GM21737 (cell line): ENCODE measurements at regions not wholly inside any gene's neighbourhood (a gene's known extent, or its start where the extent isn't known, plus 50 kb on each side); places are given as distances from the start of the nearest gene placed in this dataset.
"Not testable (repeated sequence)": the region's sequence is repeated elsewhere in the genome, so short reads cannot be mapped to it uniquely, and the experiment has no call there.

Experiments used
- ATAC-seq: cut with Tn5 transposase; IDR thresholded peaks from one replicate; pipeline ENCODE4 v1.9.1; 2021; ENCODE audit warnings: mild to moderate bottlenecking, moderate library complexity; ENCODE audit not compliant: unreplicated experiment

DNA sequence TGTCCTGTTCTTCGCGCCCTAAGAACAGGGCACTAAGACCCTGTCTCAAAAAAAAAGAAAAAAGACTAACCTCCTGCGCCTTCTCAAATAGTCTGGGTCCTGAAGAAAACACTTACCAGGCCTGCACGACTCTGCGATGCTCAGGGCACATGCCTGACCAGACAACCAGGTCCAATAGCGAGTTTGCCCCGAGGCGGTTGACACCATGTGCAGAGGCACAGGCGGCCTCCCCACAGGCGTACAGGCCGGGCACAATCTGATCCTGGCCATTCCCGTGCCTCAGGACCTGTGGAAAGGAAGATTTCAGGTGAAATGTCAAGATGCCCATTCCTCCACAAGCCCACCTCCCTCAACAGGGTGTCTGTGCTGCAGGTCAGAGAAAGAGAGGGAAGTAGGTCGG is 65.9 kb upstream of the TNK2 start:
- ATAC-seq: not testable (repeated sequence)

DNA sequence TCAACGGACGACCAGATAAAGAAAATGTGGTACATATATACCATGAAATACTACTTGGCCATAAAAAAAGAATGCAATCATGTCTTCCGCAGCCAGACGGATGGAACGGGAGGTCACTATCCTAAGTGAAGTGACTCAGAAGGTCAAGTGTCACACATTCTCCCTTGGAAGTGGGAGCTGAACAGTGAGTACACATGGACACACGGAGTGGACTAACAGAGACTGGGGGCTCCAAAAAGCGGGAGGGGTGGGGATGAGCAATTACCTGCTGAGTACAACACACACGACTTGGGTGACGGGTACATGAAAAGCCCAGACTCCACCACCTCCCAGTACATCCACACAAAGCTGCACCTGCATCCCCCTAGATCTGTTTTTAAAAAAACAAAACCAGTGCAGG is 62.5 kb upstream of the TNK2 start:
- not testable (repeated sequence) for ATAC-seq

DNA sequence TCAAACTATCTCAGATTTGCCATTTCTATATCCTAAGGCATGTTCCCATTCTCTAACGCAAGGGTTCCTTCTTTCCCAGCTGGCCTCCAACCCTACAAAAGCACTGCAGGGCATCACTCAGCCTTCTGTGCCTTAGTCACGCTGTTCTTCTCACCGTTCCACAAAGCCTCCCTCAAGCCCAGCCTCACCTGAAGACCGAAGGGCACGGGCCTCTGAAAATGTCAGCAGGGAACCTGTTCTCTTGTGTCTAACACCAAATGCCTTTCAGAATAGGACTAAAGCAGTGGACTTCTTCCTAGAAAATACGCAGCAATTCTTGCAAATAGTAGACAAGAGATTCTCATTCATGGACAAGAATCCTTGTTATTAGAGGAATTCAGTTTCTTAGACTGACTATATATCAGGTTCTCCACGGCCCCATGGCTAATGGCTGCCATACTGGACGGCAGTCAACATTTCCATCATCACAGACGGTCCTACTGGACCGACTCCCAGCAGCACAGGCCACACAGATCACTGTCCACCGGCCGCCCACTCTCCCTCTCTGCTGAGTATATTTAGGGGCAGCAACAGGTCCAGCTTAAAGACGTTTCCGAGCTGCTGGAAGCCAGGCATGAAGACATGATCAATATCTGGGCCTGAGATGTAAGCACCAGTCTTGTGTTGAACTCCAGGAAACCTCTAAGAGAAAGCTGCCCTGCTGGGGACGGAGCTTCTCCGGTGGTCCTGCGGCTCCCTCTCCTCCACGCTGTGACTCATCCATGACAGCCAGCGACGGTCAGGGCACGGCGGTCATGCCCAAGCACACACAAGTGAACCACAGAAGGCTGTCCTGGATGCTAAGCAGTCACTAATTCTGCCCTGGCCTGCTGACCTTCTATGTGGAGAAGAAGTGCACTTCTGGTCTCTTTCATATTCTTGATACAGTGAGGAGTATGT is 61.8 kb upstream of the TNK2 start:
- ATAC-seq: not testable (repeated sequence)

DNA sequence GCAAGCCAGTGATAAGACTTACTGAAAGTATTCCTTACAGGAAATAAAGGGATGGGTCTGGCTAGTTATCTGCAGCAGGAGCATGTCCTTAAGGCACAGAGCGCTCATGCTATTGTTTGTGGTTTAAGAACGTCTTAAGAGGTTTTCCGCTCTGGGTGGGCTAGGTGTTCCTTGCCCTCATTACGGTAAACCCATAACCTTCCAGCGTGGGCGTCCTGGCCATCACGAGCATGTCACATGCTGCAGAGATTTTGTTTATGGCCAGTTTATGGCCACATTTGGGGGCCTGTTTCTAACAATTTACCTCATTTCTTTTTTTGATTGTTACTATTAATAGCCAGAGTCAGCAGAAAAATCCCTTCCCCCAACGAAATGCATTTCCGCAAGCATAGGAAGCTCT is 61.0 kb upstream of the TNK2 start:
- not testable (repeated sequence) for ATAC-seq

DNA sequence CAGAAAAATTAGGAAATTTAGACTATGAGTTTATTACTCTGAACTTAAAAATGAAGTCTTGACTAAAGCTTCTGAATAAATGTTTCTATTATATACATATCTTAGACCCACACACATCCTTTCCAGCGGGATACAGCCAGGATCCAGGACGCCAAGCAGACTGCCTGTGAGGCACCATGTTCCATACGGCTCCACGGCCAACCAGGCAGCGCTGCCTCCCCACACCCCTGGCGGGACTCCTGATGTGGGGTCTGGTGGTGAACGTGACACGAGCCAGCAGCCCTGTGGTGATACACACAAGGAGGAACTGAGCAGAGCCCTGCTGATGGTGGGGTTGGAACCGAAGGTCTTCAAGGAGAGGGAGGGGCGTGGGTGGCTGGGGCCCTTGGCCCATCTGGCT is 59.8 kb upstream of the TNK2 start:
- not testable (repeated sequence) for ATAC-seq

DNA sequence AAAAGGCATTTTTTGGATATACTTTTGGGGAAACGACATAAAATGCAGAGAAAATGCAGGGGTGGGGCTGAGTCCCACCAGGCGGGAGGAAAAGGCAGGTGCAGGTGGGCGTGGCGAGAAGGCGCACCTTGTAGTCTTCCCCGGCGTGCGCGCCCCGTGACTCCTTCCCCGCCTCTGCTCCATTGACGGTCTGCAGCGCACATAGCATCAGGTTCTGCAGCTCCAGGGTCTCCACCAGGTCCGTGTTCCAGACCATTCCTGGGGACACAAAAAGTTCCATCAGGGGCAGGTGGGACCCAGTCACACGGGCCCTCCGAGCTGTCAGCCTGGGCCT is 59.0 kb upstream of the TNK2 start:
- ATAC-seq: not testable (repeated sequence)

DNA sequence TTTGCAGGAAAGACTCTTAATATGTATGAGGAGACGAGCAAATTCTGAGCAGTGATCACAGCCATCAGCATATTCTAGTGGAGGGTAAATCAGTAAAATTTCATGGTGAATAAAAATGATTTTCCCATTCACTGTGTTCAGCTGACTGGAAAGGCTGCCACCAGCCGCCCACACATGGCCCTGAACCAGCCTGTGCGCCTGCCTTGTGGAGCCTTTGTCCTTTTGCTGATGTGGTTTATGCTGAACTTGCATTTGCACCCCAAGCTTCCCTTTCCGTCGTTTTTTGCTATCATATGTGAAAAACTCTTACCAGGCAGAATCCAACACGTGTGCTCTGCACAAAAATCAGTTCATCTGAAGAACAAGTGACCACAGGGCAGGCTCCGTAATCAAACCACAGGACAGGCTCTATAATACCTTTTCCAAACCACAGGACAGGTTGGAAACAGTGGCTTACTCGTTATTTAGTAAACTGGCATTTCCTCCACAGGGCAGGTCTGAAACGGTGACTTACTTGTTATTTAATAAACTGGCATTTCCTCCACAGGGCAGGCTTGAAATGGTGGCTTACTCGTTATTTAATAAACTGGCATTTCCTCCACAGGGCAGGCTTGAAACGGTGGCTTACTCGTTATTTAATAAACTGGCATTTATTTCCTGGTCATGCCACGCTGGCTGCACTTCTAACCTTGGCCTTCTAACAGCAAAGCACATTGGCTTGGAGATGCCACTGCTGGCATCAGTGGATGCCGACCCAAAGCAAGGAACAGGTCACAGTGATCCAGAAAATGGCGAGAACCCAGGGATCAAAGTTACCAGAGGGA is 58.4 kb upstream of the TNK2 start:
- not testable (repeated sequence) for ATAC-seq

DNA sequence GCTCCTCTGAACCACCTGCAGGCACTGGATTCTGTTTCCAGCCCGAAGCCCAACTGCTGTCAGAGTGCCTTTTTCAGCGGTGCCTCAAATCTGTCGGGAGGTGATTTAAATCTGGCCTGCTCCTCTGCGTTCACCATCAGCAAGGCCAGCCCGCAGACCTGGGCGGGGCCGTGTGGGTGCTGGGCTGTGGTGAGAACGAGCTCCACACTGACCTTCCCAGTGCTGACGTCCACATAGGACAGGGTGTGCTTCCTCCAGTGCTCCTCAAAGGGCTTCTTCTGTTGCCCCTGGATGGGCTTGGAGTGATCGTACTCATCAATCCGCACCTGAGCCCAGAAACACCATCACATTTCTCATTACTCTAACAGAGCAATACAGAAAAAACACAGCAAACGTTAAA is 56.9 kb upstream of the TNK2 start:
- not testable (repeated sequence) for ATAC-seq

DNA sequence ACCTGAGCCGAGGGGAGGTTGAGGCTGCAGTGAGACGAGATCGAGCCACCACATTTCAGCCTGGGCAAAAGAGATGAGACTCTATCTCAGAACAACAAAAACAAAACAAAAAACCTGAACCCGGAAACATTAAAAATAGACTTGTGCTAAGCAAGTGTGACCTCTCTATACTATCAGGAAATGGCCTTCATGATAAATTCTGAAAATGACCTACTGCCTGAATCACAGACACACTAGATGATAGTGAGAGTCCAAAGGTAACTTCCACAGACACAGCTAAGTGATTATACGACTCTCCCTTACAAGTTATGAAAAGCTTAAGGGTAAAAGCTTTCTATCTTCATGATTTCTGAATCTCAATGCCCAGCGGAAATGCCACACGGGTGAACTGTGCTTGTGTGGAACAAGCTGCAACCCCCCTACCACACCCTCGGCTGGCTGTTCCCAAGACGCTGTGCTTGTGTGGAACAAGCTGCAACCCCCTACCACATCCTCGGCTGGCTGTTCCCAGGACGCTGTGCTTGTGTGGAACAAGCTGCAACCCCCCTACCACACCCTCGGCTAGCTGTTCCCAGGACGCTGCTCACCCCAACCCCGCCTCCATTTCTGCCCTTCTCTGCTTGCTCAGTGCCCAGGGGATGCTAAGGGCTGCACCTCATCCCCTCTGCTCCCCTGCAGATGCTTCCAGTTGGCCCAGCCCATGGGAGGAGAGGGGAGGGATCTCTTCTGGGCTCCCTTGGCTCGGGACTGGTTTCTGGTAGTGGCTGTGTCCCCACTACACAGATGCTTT is 56.2 kb upstream of the TNK2 start:
- not testable (repeated sequence) for ATAC-seq

DNA sequence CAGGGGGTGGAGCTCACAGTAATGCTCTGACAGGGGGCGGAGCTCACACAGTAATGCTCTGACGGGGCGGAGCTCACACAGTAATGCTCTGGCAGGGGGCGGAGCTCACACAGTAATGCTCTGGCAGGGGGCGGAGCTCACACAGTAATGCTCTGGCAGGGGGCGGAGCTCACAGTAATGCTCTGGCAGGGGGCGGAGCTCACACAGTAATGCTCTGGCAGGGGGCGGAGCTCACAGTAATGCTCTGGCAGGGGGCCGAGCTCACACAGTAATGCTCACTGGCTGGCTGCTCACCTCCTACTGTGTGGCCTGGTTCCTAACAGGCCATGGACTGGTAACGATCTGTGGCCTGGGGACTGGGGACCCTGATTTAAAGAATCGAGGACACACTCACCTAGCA is 53.9 kb upstream of the TNK2 start:
- not testable (repeated sequence) for ATAC-seq

DNA sequence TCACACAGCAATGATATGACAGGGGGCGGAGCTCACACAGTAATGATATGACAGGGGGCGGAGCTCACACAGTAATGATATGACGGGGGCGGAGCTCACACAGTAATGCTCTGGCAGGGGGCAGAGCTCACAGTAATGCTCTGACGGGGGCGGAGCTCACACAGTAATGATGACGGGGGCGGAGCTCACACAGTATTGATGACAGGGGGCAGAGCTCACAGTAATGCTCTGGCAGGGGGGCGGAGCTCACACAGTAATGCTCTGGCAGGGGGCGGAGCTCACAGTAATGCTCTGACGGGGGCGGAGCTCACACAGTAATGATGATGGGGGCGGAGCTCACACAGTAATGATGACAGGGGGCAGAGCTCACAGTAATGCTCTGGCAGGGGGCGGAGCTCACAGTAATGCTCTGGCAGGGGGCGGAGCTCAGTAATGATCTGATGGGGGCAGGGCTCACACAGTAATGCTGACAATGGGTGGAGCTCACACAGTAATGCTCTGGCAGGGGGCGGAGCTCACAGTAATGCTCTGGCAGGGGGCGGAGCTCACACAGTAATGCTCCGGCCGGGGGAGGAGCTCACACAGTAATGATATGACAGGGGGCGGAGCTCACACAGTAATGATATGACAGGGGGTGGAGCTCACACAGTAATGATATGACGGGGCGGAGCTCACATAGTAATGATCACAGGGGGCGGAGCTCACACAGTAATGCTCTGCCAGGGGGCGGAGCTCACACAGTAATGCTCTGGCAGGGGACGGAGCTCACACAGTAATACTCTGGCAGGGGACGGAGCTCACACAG is 52.8 kb upstream of the TNK2 start:
- ATAC-seq: not testable (repeated sequence)

DNA sequence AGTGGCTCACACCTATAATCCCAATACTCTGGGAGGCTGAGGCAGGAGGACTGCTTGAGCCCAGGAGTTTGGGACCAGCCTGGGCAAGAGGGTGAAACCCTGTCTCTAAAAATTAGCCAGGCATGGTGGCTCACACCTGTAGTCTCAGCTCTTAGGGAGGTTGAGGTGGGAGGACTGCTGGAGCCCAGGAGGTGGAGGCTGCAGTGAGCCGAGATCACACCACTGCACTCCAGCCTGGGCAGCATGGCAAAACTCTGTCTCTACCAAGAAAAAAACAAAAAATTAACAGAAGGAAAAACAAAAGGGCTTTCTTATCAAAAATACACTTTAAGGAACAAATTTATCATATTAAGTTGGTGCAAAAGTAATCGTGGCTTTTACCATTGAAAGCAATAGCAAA is 51.8 kb upstream of the TNK2 start:
- not testable (repeated sequence) for ATAC-seq

DNA sequence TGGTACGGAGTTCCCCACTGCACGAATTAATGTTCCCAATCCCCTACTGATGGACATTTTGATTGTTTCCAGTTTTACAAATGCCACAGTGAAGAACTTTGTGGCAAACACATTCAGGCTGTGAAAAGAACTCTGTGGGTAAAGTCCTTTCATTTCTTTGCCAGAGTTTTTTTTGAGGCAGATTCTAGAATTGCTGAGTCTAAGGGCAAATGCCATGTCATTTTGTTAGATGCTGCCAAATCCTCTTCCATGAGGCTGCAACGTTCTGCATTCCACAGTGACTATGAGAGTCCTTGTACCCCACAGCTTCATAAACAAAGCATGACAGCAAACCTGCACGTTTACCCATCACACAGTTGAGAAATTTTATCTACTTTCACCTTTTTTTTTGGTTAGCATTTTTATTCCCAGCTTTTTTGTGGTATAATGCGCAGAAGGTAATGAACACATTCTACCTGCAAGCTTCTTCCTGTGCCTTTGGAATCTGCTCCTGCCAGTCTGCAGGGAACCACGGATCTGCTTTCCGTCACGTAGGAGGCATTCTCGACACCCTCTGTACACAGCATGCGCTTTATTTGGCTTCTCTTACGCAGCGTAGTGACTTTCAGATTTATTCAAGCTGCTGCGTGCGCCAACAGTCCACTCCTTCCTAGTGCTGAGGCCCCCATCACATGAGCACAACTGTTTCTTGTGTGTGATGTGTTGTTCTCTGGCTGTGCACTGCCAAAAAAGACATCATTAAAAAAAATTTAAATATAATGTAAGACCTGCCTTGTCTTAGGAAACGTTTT is 51.2 kb upstream of the TNK2 start:
- not testable (repeated sequence) for ATAC-seq

DNA sequence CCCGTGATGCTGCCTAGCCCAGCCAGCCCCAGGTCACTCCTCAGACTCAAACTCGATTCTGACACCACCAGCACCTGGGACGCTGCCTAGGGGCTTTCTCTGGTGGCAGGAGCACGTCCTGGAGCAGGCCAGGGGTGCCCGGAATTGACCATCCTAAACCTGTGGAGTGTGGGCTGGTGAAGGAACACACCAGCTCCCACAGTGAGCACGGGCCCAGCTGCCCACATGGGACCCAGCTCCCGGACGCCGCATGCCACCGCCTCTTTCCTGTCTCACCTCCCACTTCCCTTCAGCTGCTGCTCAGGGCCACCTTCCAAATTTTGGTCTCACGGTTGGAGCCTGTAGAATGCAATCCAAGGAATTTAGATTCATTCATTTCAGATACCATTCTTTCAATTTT is 50.4 kb upstream of the TNK2 start:
- not testable (repeated sequence) for ATAC-seq
